K562 (cell line): ENCODE measurements at regions not wholly inside any gene's neighbourhood (a gene's known extent, or its start where the extent isn't known, plus 50 kb on each side); places are given as distances from the start of the nearest gene placed in this dataset.

Experiments
- ATAC-seq: fragments of 200-7000 bp; cut with Tn5 transposase; 3 replicates; pipeline ENCODE4 v1.9.1; 2020; ENCODE audit warnings: moderate library complexity
- BruUV-seq: library from RNA; stranded (reverse); fragments of 400-500 nt; replicated peaks from 2 replicates; lab custom pipeline; 2021; lab: Mats Ljungman, UMichigan
- CTCF ChIA-PET: fragments of 300-600 bp; formaldehyde crosslinking; extraction: SDS; loops from one replicate; lab custom pipeline; 2021; ENCODE audit warnings: low intra/inter-chr PET ratio; lab: Yijun Ruan, JAX
- POLR2A ChIA-PET: fragments of 300-600, 350-650 bp; sonication (Branson Sonifier 250); formaldehyde crosslinking; extraction: SDS; loops from one replicate; lab custom pipeline; 2021; ENCODE audit warnings: antibody characterized with exemption, inconsistent platforms; lab: Yijun Ruan, JAX
- DNase-seq, 4 experiments: peaks; one replicate each; pipeline versions ENCODE4 v3.0.0 to v3.0.0-alpha.2; 2011 to 2018; ENCODE audit warnings: low spot score in 3 of 4, mixed read lengths in 3 of 4; ENCODE audit errors: extremely low read depth in 1 of 4
- FAIRE-seq: peaks from 2 replicates; lab custom pipeline; 2011; peaks lifted over from hg19 to GRCh38; lab: Jason Lieb, UNC
- H2AFZ ChIP-seq: 2 replicates; pipeline ENCODE4 v1.6.0; 2011; ENCODE audit warnings: low read depth, low read length, control low read depth, inconsistent platforms
- H3K27ac ChIP-seq: fragments of 200-600 bp; 3 replicates; pipeline ENCODE4 v1.8.0; 2011; ENCODE audit warnings: low read depth, mild to moderate bottlenecking, control low read depth, inconsistent platforms, low read length, moderate library complexity, mixed read lengths; ENCODE audit errors: extremely low read depth
- H3K27me3 ChIP-seq, 2 experiments: fragments of 300-600 bp in 1 of 2; 2 replicates in 1 of 2; 3 replicates in 1 of 2; pipeline versions ENCODE4 v1.6.0 to v1.8.0; 2011; ENCODE audit warnings: inconsistent platforms in 2 of 2, low read length in 2 of 2, mild to moderate bottlenecking in 1 of 2, mixed read lengths in 1 of 2, moderate library complexity in 1 of 2; ENCODE audit not compliant: control insufficient read depth in 2 of 2, insufficient read depth in 2 of 2
- H3K36me3 ChIP-seq: fragments of 300-600 bp; 3 replicates; pipeline ENCODE4 v1.8.0; 2011; ENCODE audit warnings: mild to moderate bottlenecking, low read length, inconsistent platforms; ENCODE audit not compliant: control insufficient read depth, insufficient read depth
- H3K4me1 ChIP-seq, 2 experiments: fragments of 200-600 bp in 1 of 2; replicated peaks in 1 of 2; 2 replicates in 1 of 2; 3 replicates in 1 of 2; pipeline versions ENCODE4 v1.5.1 to v1.8.0; 2011; ENCODE audit warnings: inconsistent platforms in 2 of 2, low read length in 2 of 2, mild to moderate bottlenecking in 1 of 2, mixed read lengths in 1 of 2, moderate library complexity in 1 of 2; ENCODE audit not compliant: control insufficient read depth in 2 of 2, insufficient read depth in 2 of 2
- H3K4me2 ChIP-seq: 2 replicates; pipeline ENCODE4 v1.6.1; 2011; ENCODE audit warnings: low read length, control low read depth, inconsistent platforms, mixed read lengths; ENCODE audit not compliant: insufficient read depth
- H3K4me3 ChIP-seq: fragments of 200-600 bp; sonication (generic), shearing (Covaris generic); 2 replicates; pipeline ENCODE4 v1.5.1; 2016; ENCODE audit warnings: control low read depth, inconsistent platforms
- H3K79me2 ChIP-seq: fragments of 200-600 bp; 3 replicates; pipeline ENCODE4 v1.8.0; 2011; ENCODE audit warnings: low read length, inconsistent platforms; ENCODE audit not compliant: control insufficient read depth, insufficient read depth
- H3K9ac ChIP-seq, 2 experiments: 2 replicates each; pipeline versions ENCODE4 v1.6.0 to v1.6.1; 2011; ENCODE audit warnings: low read depth in 2 of 2, low read length in 2 of 2, control low read depth in 1 of 2, inconsistent platforms in 1 of 2, mild to moderate bottlenecking in 1 of 2, mixed read lengths in 1 of 2; ENCODE audit not compliant: insufficient read depth in 1 of 2
- H3K9me1 ChIP-seq: one replicate; pipeline ENCODE4 v1.6.0; 2011; ENCODE audit warnings: inconsistent platforms, mild to moderate bottlenecking, low read length, moderate library complexity; ENCODE audit not compliant: control insufficient read depth, insufficient read depth
- H3K9me3 ChIP-seq: replicated peaks from 2 replicates; pipeline ENCODE4 v1.5.1; 2011; ENCODE audit warnings: low read depth, low read length, inconsistent platforms; ENCODE audit not compliant: control insufficient read depth, insufficient read depth
- H4K20me1 ChIP-seq: replicated peaks from 2 replicates; pipeline ENCODE4 v1.6.1; 2011; ENCODE audit warnings: low read length, inconsistent platforms, mixed read lengths; ENCODE audit not compliant: control insufficient read depth, insufficient read depth
- CBFB ChIP-seq: sonication (generic); formaldehyde crosslinking; IDR thresholded peaks from 2 replicates; pipeline ENCODE4 v1.4.0; 2020; ENCODE audit warnings: mild to moderate bottlenecking, missing genetic modification reagents
- CC2D1A ChIP-seq: fragments of 450-650 bp; IDR thresholded peaks from 2 replicates; pipeline ENCODE4 v1.6.1; 2017; ENCODE audit warnings: mild to moderate bottlenecking
- CGGBP1 ChIP-seq: fragments of 250-450 bp; sonication (Bioruptor Pico); IDR thresholded peaks from 2 replicates; pipeline ENCODE4 v1.9.0; 2021; ENCODE audit warnings: mild to moderate bottlenecking
- CTBP1 ChIP-seq: fragments of 450-650 bp; IDR thresholded peaks from 2 replicates; pipeline ENCODE4 v1.6.1; 2016; ENCODE audit warnings: borderline replicate concordance
- DNMT1 ChIP-seq: fragments of 450-650 bp; IDR thresholded peaks from 2 replicates; pipeline ENCODE4 v1.6.1; 2016; ENCODE audit warnings: antibody characterized with exemption, mild to moderate bottlenecking
- MCM2 ChIP-seq: fragments of 450-650 bp; IDR thresholded peaks from 2 replicates; pipeline ENCODE4 v1.6.1; 2017; ENCODE audit warnings: low read depth, mild to moderate bottlenecking
- POLR2G ChIP-seq: fragments of 200-400 bp; formaldehyde crosslinking; IDR thresholded peaks from 2 replicates; pipeline ENCODE4 v1.6.1; 2017; ENCODE audit warnings: low read depth, mild to moderate bottlenecking, antibody characterized with exemption, low read length, moderate library complexity
- PRMT5 ChIP-seq: sonication (generic); formaldehyde crosslinking; IDR thresholded peaks from 2 replicates; pipeline ENCODE4 v1.5.0; 2020; ENCODE audit warnings: missing genetic modification reagents
- RBBP5 ChIP-seq: fragments of 200-600 bp; sonication (generic); IDR thresholded peaks from 2 replicates; pipeline ENCODE4 v1.6.1; 2012; ENCODE audit warnings: borderline replicate concordance, mild to moderate bottlenecking, low read length, control low read depth, inconsistent platforms; ENCODE audit not compliant: insufficient read depth, poor library complexity, severe bottlenecking
- SMAD3 ChIP-seq: fragments of 450-650 bp; formaldehyde crosslinking; conservative IDR thresholded peaks from 2 replicates; pipeline ENCODE4 v1.4.0; 2020; ENCODE audit warnings: mild to moderate bottlenecking
- SNIP1 ChIP-seq: fragments of 450-650 bp; IDR thresholded peaks from 2 replicates; pipeline ENCODE4 v1.7.1; 2017; ENCODE audit warnings: low read depth, mild to moderate bottlenecking
- STAT5A ChIP-seq: IDR thresholded peaks from 2 replicates; pipeline ENCODE4 v1.6.1; 2012; ENCODE audit warnings: low read length, inconsistent platforms, borderline replicate concordance
- TEAD1 ChIP-seq, 2 experiments: fragments of 450-650 bp in 1 of 2; sonication (generic) in 1 of 2; formaldehyde crosslinking; IDR thresholded peaks; 2 replicates each; pipeline versions ENCODE4 v1.4.0 to v1.8.0; 2020 to 2022; ENCODE audit warnings: mild to moderate bottlenecking in 2 of 2, missing genetic modification reagents in 1 of 2
- TGIF2 ChIP-seq: sonication (generic); formaldehyde crosslinking; IDR thresholded peaks from 2 replicates; pipeline ENCODE4 v1.8.1; 2022; ENCODE audit warnings: mild to moderate bottlenecking, missing genetic modification reagents, moderate library complexity
- ZHX1 ChIP-seq: fragments of 150-350 bp; conservative IDR thresholded peaks from 2 replicates; pipeline ENCODE4 v1.6.1; 2014; ENCODE audit warnings: low read length
- ZNF282 ChIP-seq: sonication (generic); formaldehyde crosslinking; IDR thresholded peaks from 2 replicates; pipeline ENCODE4 v1.8.1; 2023; ENCODE audit warnings: missing genetic modification reagents
- ZNF785 ChIP-seq: fragments of 250-450 bp; sonication (Bioruptor Pico); IDR thresholded peaks from 2 replicates; pipeline ENCODE4 v1.4.0; 2020; ENCODE audit warnings: mild to moderate bottlenecking
- WGBS: fragments of 100-300 bp; shearing (Covaris generic); methylation state at CpG from one replicate; pipeline ENCODE4 v1.1.6; 2016; ENCODE audit warnings: low coverage, mixed read lengths; ENCODE audit not compliant: insufficient coverage; ENCODE audit errors: missing lambda C conversion rate; 5-methylcytosine and 5-hydroxymethylcytosine counted together
- in situ Hi-C: fragments of 300-500 bp; cut with MboI; formaldehyde crosslinking; loops from 4 replicates; pipeline ENCODE4 v1.15.0; 2018; ENCODE audit warnings: inconsistent platforms, mixed read lengths
- intact Hi-C: fragments of 100-400 bp; cut with micrococcal nuclease; formaldehyde crosslinking; loops from 2 replicates; pipeline ENCODE4 v1.14.2; 2022
- TF ChIP-seq, protein P1 (sequence below): fragments of 450-650 bp; formaldehyde crosslinking; IDR thresholded peaks from 2 replicates; pipeline ENCODE4 v1.4.0; 2020; ENCODE audit warnings: mild to moderate bottlenecking, mixed read lengths

GRCh38 chr7:25358926-25359325, 130.6 kb upstream of the NPVF start:
- no peak overlapping the region for H3K4me2 ChIP-seq
- no peak for ATAC-seq
- no peaks in the 10 kb centered on the region for H3K4me1 ChIP-seq
- H3K9me1 ChIP-seq, result no peaks in the 10 kb centered on the region
- H3K27ac ChIP-seq, result no peak overlapping the region
- 1% methylated on average over 6 of the region's 6 CpGs for WGBS
- no peak overlapping the region for H2AFZ ChIP-seq
- H3K36me3 ChIP-seq, result no peaks in the 10 kb centered on the region
- no peak overlapping the region for H3K4me3 ChIP-seq
- intact Hi-C loops, result no loop called here
- no peak overlapping the region for H3K9ac ChIP-seq
- TF ChIP-seq STAT5A, result no peak
- TF ChIP-seq ZNF282, result no peak
- TF ChIP-seq PRMT5, result no peak
- TF ChIP-seq SNIP1, result no peak
- TF ChIP-seq, protein P1, sequence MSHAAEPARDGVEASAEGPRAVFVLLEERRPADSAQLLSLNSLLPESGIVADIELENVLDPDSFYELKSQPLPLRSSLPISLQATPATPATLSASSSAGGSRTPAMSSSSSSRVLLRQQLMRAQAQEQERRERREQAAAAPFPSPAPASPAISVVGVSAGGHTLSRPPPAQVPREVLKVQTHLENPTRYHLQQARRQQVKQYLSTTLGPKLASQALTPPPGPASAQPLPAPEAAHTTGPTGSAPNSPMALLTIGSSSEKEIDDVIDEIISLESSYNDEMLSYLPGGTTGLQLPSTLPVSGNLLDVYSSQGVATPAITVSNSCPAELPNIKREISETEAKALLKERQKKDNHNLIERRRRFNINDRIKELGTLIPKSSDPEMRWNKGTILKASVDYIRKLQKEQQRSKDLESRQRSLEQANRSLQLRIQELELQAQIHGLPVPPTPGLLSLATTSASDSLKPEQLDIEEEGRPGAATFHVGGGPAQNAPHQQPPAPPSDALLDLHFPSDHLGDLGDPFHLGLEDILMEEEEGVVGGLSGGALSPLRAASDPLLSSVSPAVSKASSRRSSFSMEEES (CRISPR knock-in tag), result no peak
- TF ChIP-seq MCM2, result no peak
- TF ChIP-seq CC2D1A, result no peak
- no peak for TF ChIP-seq CBFB (CRISPR knock-in tag)
- TF ChIP-seq SMAD3, result no peak
- TF ChIP-seq RBBP5, result no peak
- TF ChIP-seq DNMT1, result no peak
- TF ChIP-seq CTBP1, result no peak
- TF ChIP-seq TEAD1 (CRISPR knock-in tag; IDR thresholded peaks at IDR 0.05), result no peak
- no peak for TF ChIP-seq TGIF2 (CRISPR knock-in tag)
- no peak for TF ChIP-seq ZHX1
- no peak for TF ChIP-seq CGGBP1 (CRISPR knock-in tag)
- no peak for TF ChIP-seq POLR2G
- TF ChIP-seq ZNF785, result no peak
- TF ChIP-seq, all 486 proteins: peak for 0
- BruUV-seq, result no TSS peak
- Histone ChIP-seq H3K27me3 (no peaks in the 10 kb centered on the region; a peak in 2 of 5 replicates), H3K9me3 (no peaks in the 10 kb centered on the region), H3K79me2 (no peaks in the 10 kb centered on the region), H4K20me1 (no peaks in the 10 kb centered on the region)
- DNase-seq (no peak), FAIRE-seq (no peak)
- CTCF ChIA-PET, result no interaction called here
- in situ Hi-C loops, result no loop called here
- POLR2A ChIA-PET, result interaction anchor here (1.1 to 1.4 kb wide), 2 partner anchors 18 to 27 kb away, joined by 3 read pairs; no protein-coding TSS in a partner anchor
